ENCODE measurements at regions not wholly inside any gene's neighbourhood (a gene's known extent, or its start where the extent isn't known, plus 50 kb on each side); places are given as distances from the start of the nearest gene placed in this dataset.

DNA sequence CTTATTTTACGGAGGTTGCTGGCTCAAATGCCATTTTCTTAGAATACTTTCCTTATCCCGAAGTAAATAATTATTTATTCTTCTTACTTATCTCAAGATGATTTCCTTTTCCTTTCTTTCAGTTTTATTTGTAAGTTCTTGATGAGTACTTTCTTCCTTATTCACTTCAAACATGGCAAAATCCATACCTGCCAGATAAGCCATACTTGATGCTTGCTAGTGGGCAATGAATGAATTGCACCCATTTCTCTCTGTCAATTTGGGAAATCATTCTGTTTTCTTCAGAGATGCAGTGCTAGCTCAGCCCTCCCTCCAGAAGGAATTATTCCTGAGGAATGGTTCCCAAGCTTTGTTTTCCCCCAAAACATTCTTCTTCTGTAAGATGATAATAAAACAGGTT lies 598.3 kb downstream of the SPRY1 start:
- no peak for TF ChIP-seq EZH2 (IDR thresholded peaks at IDR 0.05; ENCODE audit: borderline replicate concordance, low read length)
- TF ChIP-seq, protein P1, sequence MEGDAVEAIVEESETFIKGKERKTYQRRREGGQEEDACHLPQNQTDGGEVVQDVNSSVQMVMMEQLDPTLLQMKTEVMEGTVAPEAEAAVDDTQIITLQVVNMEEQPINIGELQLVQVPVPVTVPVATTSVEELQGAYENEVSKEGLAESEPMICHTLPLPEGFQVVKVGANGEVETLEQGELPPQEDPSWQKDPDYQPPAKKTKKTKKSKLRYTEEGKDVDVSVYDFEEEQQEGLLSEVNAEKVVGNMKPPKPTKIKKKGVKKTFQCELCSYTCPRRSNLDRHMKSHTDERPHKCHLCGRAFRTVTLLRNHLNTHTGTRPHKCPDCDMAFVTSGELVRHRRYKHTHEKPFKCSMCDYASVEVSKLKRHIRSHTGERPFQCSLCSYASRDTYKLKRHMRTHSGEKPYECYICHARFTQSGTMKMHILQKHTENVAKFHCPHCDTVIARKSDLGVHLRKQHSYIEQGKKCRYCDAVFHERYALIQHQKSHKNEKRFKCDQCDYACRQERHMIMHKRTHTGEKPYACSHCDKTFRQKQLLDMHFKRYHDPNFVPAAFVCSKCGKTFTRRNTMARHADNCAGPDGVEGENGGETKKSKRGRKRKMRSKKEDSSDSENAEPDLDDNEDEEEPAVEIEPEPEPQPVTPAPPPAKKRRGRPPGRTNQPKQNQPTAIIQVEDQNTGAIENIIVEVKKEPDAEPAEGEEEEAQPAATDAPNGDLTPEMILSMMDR (IDR thresholded peaks at IDR 0.05; ENCODE audit: low read length): no peak; the same call in none of the 2 replicates
